C4-2B (cell line): ENCODE measurements at regions not wholly inside any gene's neighbourhood (a gene's known extent, or its start where the extent isn't known, plus 50 kb on each side); places are given as distances from the start of the nearest gene placed in this dataset.

Source experiments
- CTCF ChIP-seq: fragments of 450-650 bp; conservative IDR thresholded peaks from 2 replicates; pipeline ENCODE4 v1.5.1; 2017; ENCODE audit warnings: mild to moderate bottlenecking
- ZFX ChIP-seq: fragments of 450-650 bp; IDR thresholded peaks from 2 replicates; pipeline ENCODE4 v1.6.1; 2017

- TF ChIP-seq CTCF (no peak), ZFX (no peak)
These were observed 156.5 kb downstream of the MDFIC start for GRCh38 chr7:115078386-115078785.
